ENCODE measurements at regions not wholly inside any gene's neighbourhood (a gene's known extent, or its start where the extent isn't known, plus 50 kb on each side); places are given as distances from the start of the nearest gene placed in this dataset.

DNA sequence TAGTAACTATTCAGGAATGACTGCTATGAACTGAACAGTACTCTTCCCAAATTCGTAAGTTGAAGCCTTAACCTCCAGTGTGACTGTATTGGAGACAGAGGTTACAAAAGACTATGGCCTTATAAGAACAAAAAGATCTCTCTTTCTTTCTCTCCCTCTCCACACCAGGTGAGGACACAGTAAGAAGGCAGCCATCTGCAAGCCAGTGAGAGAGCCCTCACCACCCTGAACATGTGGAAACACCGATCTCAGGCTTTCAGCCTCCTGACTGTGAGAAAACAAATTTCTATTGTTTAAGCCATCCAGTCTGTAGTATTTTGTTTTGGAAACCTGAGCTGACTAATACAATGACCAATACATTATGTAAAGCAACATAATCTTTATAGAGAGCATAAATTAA is 888.9 kb downstream of the SLITRK1 start:
- no peaks in the 10 kb centered on the region for H4K20me1 ChIP-seq (ENCODE audit: control insufficient read depth, insufficient read depth)
- TF ChIP-seq TARDBP (IDR thresholded peaks at IDR 0.05; ENCODE audit: borderline replicate concordance): no peak
- no peak for TF ChIP-seq ZSCAN29 (IDR thresholded peaks at IDR 0.05)
- TF ChIP-seq HCFC1 (IDR thresholded peaks at IDR 0.05; ENCODE audit: low read length): no peak
- no peak for TF ChIP-seq ZNF592 (IDR thresholded peaks at IDR 0.05)
- TF ChIP-seq, protein P1, sequence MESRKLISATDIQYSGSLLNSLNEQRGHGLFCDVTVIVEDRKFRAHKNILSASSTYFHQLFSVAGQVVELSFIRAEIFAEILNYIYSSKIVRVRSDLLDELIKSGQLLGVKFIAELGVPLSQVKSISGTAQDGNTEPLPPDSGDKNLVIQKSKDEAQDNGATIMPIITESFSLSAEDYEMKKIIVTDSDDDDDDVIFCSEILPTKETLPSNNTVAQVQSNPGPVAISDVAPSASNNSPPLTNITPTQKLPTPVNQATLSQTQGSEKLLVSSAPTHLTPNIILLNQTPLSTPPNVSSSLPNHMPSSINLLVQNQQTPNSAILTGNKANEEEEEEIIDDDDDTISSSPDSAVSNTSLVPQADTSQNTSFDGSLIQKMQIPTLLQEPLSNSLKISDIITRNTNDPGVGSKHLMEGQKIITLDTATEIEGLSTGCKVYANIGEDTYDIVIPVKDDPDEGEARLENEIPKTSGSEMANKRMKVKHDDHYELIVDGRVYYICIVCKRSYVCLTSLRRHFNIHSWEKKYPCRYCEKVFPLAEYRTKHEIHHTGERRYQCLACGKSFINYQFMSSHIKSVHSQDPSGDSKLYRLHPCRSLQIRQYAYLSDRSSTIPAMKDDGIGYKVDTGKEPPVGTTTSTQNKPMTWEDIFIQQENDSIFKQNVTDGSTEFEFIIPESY (IDR thresholded peaks at IDR 0.05): no peak
- no peak for TF ChIP-seq YBX1 (IDR thresholded peaks at IDR 0.05)
- TF ChIP-seq MEF2A (IDR thresholded peaks at IDR 0.05; ENCODE audit: insufficient read depth, low read depth, low read length): no peak
- TF ChIP-seq RUNX3 (IDR thresholded peaks at IDR 0.05; ENCODE audit: low read length): no peak
- TF ChIP-seq MXI1 (IDR thresholded peaks at IDR 0.05; ENCODE audit: low read depth, low read length): no peak
- no peak for TF ChIP-seq LARP7 (IDR thresholded peaks at IDR 0.05)
- TF ChIP-seq EP300 (IDR thresholded peaks at IDR 0.05; ENCODE audit: borderline replicate concordance in 1 of 2, control insufficient read depth in 1 of 2, low read depth in 2 of 2, low read length in 2 of 2): no peak
- no peak for TF ChIP-seq MTA2 (IDR thresholded peaks at IDR 0.05; ENCODE audit: low read depth)
- H3K9me3 ChIP-seq (replicated peaks; ENCODE audit: control insufficient read depth, insufficient read depth, low read length): no peaks in the 10 kb centered on the region
- POLR2A ChIA-PET: no interaction called here
- H3K36me3 ChIP-seq (ENCODE audit: control insufficient read depth in 2 of 2, insufficient read depth in 2 of 2, low read length in 1 of 2): no peaks in the 10 kb centered on the region
- RAD21 ChIA-PET (ENCODE audit: unreplicated experiment): no interaction called here
- H3K4me2 ChIP-seq (ENCODE audit: control insufficient read depth, insufficient read depth): no peak overlapping the region
- no peak for ATAC-seq
- SMC1A ChIA-PET (ENCODE audit: uncharacterized antibody, unreplicated experiment): no interaction called here
- in situ Hi-C loops (cut with MboI): no loop called here
- no peak overlapping the region for H3K4me3 ChIP-seq
- WGBS (ENCODE audit: insufficient coverage, insufficient replicate concordance, low lambda C conversion rate, missing lambda C conversion rate): 26% methylated on average over 2 of the region's 2 CpGs
- no peak for DNase-seq (ENCODE audit: low read depth, low spot score)
- no peak overlapping the region for H3K27ac ChIP-seq (ENCODE audit: control insufficient read depth, insufficient read depth)
- no peaks in the 10 kb centered on the region for H3K27me3 ChIP-seq (replicated peaks in 1 of 2; ENCODE audit: control insufficient read depth in 2 of 2, insufficient read depth in 2 of 2, low read length in 1 of 2)
- no peak overlapping the region for H2AFZ ChIP-seq (ENCODE audit: control insufficient read depth, low read depth, low read length)
- no peaks in the 10 kb centered on the region for H3K4me1 ChIP-seq (ENCODE audit: control insufficient read depth, insufficient read depth, low read length)
- H3K9ac ChIP-seq (ENCODE audit: control insufficient read depth, insufficient read depth, low read length): no peak overlapping the region
- no TSS peak for BruUV-seq (replicated peaks)
- H3K79me2 ChIP-seq (ENCODE audit: control insufficient read depth, insufficient read depth, low read length): no peaks in the 10 kb centered on the region
- intact Hi-C loops (cut with micrococcal nuclease; ENCODE audit: unreplicated experiment): no loop called here
- no peak for FAIRE-seq
- CTCF ChIA-PET: no interaction called here

All from GM12878 (cell line).